Stimulated activated CD8-positive, alpha-beta memory T cell treated with anti-CD3 and anti-CD28 coated beads, Interleukin-2, amount 100 ng/mL, for 48 hours (primary cell): ENCODE measurements at regions not wholly inside any gene's neighbourhood (a gene's known extent, or its start where the extent isn't known, plus 50 kb on each side); places are given as distances from the start of the nearest gene placed in this dataset.

Experiments
- DNase-seq, 2 donors: peaks; one replicate each; pipeline ENCODE4 v3.0.0-alpha.2; 2020; ENCODE audit warnings: low read depth in 2 of 2

GRCh38 chr9:117860849-117861248 is 156.6 kb downstream of the TLR4 start:
- no peak for DNase-seq

GRCh38 chr9:117864385-117865057 is 160.3 kb downstream of the TLR4 start:
- no peak for DNase-seq

- DNase-seq: no peak
These were observed 164.4 kb downstream of the TLR4 start for GRCh38 chr9:117868594-117868993.

- DNase-seq: no peak
These were observed 165.1 kb downstream of the TLR4 start for GRCh38 chr9:117869287-117869686.

- no peak for DNase-seq
These were observed 165.5 kb downstream of the TLR4 start for GRCh38 chr9:117869712-117870111.

- no peak for DNase-seq
These were observed 169.5 kb downstream of the TLR4 start for GRCh38 chr9:117873664-117874063.

GRCh38 chr9:117875886-117876285 is 171.7 kb downstream of the TLR4 start:
- DNase-seq: no peak

GRCh38 chr9:117882171-117882570 is 178.0 kb downstream of the TLR4 start:
- no peak for DNase-seq

- DNase-seq: no peak
These were observed 182.4 kb downstream of the TLR4 start for GRCh38 chr9:117886616-117887015.

- DNase-seq: no peak
These were observed 183.2 kb downstream of the TLR4 start for GRCh38 chr9:117887383-117887782.

- DNase-seq: no peak
These were observed 183.7 kb downstream of the TLR4 start for GRCh38 chr9:117887941-117888340.

GRCh38 chr9:117903453-117903852 is 199.2 kb downstream of the TLR4 start:
- DNase-seq: no peak

- no peak for DNase-seq
These were observed 202.6 kb downstream of the TLR4 start for GRCh38 chr9:117906763-117907162.

GRCh38 chr9:117907420-117907819 is 203.2 kb downstream of the TLR4 start:
- no peak for DNase-seq

- no peak for DNase-seq
These were observed 212.1 kb downstream of the TLR4 start for GRCh38 chr9:117916291-117916690.

GRCh38 chr9:117917873-117918272 is 213.7 kb downstream of the TLR4 start:
- DNase-seq: no peak

GRCh38 chr9:117919538-117919937 is 215.3 kb downstream of the TLR4 start:
- no peak for DNase-seq

- DNase-seq: no peak
These were observed 221.9 kb downstream of the TLR4 start for GRCh38 chr9:117926031-117926658.

GRCh38 chr9:117927354-117927753 is 223.2 kb downstream of the TLR4 start:
- DNase-seq: no peak

- DNase-seq: no peak
These were observed 225.7 kb downstream of the TLR4 start for GRCh38 chr9:117929868-117930267.

- DNase-seq: no peak
These were observed 228.4 kb downstream of the TLR4 start for GRCh38 chr9:117932585-117932984.

GRCh38 chr9:117936185-117937130 is 232.3 kb downstream of the TLR4 start:
- DNase-seq: no peak

- no peak for DNase-seq
These were observed 233.9 kb downstream of the TLR4 start for GRCh38 chr9:117938086-117938485.
